ENCODE measurements at regions not wholly inside any gene's neighbourhood (a gene's known extent, or its start where the extent isn't known, plus 50 kb on each side); places are given as distances from the start of the nearest gene placed in this dataset.

DNA sequence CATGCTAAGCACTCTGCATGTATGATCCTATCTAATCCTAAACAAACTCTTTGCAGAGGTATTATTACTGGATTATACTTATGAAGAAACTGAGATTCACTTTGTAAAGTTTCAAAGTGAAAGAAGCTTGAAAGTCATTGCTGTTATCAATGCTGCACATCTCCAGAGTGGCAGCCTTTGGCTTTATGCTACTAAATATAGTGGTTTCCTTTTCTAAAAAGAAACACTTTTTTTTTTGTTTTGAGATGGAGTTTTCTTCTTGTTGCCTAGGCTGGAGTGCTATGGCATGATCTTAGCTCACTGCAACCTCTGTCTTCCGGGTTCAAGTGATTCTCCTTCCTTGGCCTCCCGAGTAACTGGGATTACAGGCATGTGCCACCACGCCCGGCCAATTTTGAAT is 114.9 kb upstream of the RAB27B start:
- Histone ChIP-seq H3K4me1 (no peaks in the 10 kb centered on the region), H3K4me3 (no peak overlapping the region), H3K27me3 (no peaks in the 10 kb centered on the region), H3K36me3 (no peaks in the 10 kb centered on the region), H3K27ac (replicated peaks in 1 of 4) (no peak overlapping the region), H3K9me3 (no peaks in the 10 kb centered on the region)
- intact Hi-C loops (cut with DNase I) = no loop called here
- no peak for DNase-seq (ENCODE audit: extremely low spot score)
- TF ChIP-seq POLR2AphosphoS5 (IDR thresholded peaks at IDR 0.05) (no peak), EP300 (IDR thresholded peaks at IDR 0.05) (no peak), POLR2A (IDR thresholded peaks at IDR 0.05; ENCODE audit: low read depth) (no peak)
- TF ChIP-seq, protein P1, sequence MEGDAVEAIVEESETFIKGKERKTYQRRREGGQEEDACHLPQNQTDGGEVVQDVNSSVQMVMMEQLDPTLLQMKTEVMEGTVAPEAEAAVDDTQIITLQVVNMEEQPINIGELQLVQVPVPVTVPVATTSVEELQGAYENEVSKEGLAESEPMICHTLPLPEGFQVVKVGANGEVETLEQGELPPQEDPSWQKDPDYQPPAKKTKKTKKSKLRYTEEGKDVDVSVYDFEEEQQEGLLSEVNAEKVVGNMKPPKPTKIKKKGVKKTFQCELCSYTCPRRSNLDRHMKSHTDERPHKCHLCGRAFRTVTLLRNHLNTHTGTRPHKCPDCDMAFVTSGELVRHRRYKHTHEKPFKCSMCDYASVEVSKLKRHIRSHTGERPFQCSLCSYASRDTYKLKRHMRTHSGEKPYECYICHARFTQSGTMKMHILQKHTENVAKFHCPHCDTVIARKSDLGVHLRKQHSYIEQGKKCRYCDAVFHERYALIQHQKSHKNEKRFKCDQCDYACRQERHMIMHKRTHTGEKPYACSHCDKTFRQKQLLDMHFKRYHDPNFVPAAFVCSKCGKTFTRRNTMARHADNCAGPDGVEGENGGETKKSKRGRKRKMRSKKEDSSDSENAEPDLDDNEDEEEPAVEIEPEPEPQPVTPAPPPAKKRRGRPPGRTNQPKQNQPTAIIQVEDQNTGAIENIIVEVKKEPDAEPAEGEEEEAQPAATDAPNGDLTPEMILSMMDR (IDR thresholded peaks at IDR 0.05) = no peak
- 94% methylated on average over 4 of the region's 4 CpGs for WGBS

DNA sequence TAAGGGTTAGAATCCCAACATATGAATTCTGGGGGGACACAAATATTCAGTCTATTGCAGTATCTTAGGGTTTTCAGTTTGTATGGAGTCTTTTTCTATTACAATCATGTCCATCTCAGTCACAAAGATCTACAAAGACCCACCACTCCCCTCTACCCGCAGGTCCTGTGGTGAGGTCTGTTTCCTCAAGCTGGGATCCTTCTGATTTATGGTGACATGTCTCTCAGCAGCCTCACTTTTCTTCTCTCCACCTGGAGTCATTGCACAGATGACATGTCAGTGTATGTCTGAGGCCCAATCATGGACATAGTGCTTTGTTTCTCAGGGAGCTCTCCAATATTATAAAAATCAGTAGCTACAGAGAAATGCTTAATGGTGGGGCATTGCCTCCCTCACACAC is 113.4 kb upstream of the RAB27B start:
- intact Hi-C loops (cut with DNase I) = no loop called here
- no peak for TF ChIP-seq POLR2AphosphoS5 (IDR thresholded peaks at IDR 0.05)
- TF ChIP-seq EP300 (IDR thresholded peaks at IDR 0.05) = no peak
- TF ChIP-seq, protein P1 (IDR thresholded peaks at IDR 0.05) = no peak
- TF ChIP-seq POLR2A (IDR thresholded peaks at IDR 0.05; ENCODE audit: low read depth) = no peak

DNA sequence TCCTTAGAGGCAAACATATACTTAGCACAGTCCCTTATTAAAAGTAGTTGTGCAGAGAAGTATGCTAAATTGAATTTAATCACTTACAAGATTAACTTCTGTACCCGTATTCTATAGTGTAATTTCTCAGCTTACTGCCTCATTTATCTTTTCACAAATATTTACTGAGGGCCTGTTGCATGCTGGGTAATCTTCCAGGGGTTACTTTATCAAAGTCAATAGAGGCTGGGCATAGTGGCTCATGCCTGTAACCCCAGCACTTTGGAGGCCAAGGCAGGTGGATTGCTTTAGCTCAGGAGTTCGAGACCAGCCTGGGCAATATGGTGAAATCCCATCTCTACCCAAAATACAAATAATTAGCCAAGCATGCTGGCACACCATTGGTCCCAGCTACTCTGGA is 111.7 kb upstream of the RAB27B start:
- H3K27me3 ChIP-seq = no peaks in the 10 kb centered on the region
- WGBS = 72% methylated on average over 2 of the region's 2 CpGs

More for the DNA sequence above, 113.4 kb upstream of the RAB27B start:
- no peaks in the 10 kb centered on the region for H3K27me3 ChIP-seq
- no peaks in the 10 kb centered on the region for H3K4me1 ChIP-seq
- H3K27ac ChIP-seq (replicated peaks in 1 of 4) = no peak overlapping the region
- WGBS = 80% methylated on average over 1 of the region's 1 CpG
- no peak for DNase-seq (ENCODE audit: extremely low spot score)
- H3K36me3 ChIP-seq = no peaks in the 10 kb centered on the region
- no peak overlapping the region for H3K4me3 ChIP-seq
- H3K9me3 ChIP-seq = no peaks in the 10 kb centered on the region

DNA sequence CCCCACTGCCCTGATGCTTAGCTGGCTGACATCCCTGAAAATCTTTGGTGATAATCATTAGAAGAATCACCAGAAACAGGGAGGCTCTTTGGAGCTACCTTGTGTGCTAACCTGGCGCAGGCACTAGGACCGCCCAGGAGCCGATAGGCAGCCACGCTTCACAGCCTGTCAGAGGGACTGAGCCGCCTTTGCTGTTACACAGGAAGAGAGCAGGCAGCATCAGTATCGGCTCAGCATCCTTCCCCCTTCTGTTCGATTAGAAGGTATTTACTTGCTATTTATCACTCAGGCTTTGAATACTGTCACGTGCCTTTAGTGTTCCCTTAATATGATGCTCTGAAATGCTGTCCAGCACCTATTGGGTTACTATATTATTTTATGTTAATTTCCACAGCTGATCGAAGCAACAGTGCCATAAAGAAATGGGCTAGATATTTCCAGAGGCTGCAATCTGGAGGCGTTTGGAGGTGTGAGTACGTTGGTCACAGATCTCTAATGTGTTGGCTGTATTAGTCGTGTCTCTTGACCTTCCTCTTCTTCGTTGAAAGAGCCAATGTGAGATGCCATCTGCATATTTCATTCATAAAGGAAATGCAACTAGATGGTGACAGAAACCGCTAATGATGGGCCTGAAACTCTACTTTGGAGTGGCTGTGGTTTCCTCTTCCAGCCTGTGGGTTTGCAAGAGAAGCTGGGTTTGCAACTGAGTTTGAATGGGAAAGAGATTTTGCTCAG is 110.4 kb upstream of the RAB27B start:
- no peak overlapping the region for H3K4me3 ChIP-seq
- intact Hi-C loops (cut with DNase I) = no loop called here
- H3K27me3 ChIP-seq = no peaks in the 10 kb centered on the region
- 36% methylated on average over 14 of the region's 14 CpGs for WGBS
- DNase-seq (ENCODE audit: extremely low spot score) = no peak
- H3K4me1 ChIP-seq = no peaks in the 10 kb centered on the region
- no peaks in the 10 kb centered on the region for H3K36me3 ChIP-seq
- no peaks in the 10 kb centered on the region for H3K9me3 ChIP-seq
- TF ChIP-seq POLR2AphosphoS5 (IDR thresholded peaks at IDR 0.05) (no peak), POLR2A (IDR thresholded peaks at IDR 0.05; ENCODE audit: low read depth) (no peak), EP300 (IDR thresholded peaks at IDR 0.05) (no peak)
- TF ChIP-seq, protein P1 (IDR thresholded peaks at IDR 0.05) = no peak
- no peak overlapping the region for H3K27ac ChIP-seq (replicated peaks in 1 of 4)

More for the DNA sequence above, 111.7 kb upstream of the RAB27B start:
- no peaks in the 10 kb centered on the region for H3K4me1 ChIP-seq
- no peaks in the 10 kb centered on the region for H3K9me3 ChIP-seq
- DNase-seq (ENCODE audit: extremely low spot score) = no peak
- H3K4me3 ChIP-seq = no peak overlapping the region
- TF ChIP-seq POLR2A (IDR thresholded peaks at IDR 0.05; ENCODE audit: low read depth) (no peak), POLR2AphosphoS5 (IDR thresholded peaks at IDR 0.05) (no peak), EP300 (IDR thresholded peaks at IDR 0.05) (no peak)
- TF ChIP-seq, protein P1 (IDR thresholded peaks at IDR 0.05) = no peak
- no peaks in the 10 kb centered on the region for H3K36me3 ChIP-seq
- intact Hi-C loops (cut with DNase I) = no loop called here
- H3K27ac ChIP-seq (replicated peaks in 1 of 4) = no peak overlapping the region

DNA sequence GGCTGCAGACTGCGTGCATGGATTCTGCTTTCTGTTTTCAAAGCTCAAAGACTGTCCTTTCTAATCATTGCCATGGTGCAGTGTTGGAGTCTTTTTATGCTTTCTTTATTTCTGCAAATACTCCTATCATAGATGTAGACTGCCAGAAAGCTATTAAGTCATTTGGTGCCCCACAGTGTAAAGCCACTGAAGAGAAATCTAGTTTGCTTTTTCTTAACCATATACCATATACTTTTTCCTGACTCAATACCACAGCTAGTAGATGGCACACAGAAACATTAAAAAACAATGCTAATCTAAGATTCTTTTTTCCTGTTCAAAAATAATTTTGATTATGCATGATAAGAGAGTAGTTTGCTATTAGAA is 109.9 kb upstream of the RAB27B start:
- Histone ChIP-seq H3K27ac (replicated peaks in 1 of 4) (no peak overlapping the region), H3K9me3 (no peaks in the 10 kb centered on the region), H3K4me3 (no peak overlapping the region), H3K4me1 (no peaks in the 10 kb centered on the region), H3K27me3 (no peaks in the 10 kb centered on the region), H3K36me3 (no peaks in the 10 kb centered on the region)
- no peak for DNase-seq (ENCODE audit: extremely low spot score)
- WGBS = 17% methylated on average over 1 of the region's 1 CpG
- intact Hi-C loops (cut with DNase I) = no loop called here
- no peak for TF ChIP-seq EP300 (IDR thresholded peaks at IDR 0.05)
- no peak for TF ChIP-seq POLR2AphosphoS5 (IDR thresholded peaks at IDR 0.05)
- no peak for TF ChIP-seq POLR2A (IDR thresholded peaks at IDR 0.05; ENCODE audit: low read depth)
- TF ChIP-seq, protein P1 (IDR thresholded peaks at IDR 0.05) = no peak
